OCI-LY3 (cell line): ENCODE measurements at regions not wholly inside any gene's neighbourhood (a gene's known extent, or its start where the extent isn't known, plus 50 kb on each side); places are given as distances from the start of the nearest gene placed in this dataset.

ENCODE experiments used
- CTCF ChIP-seq: fragments of 200-600, 300-600 bp; sonication (generic); IDR thresholded peaks from 2 replicates; pipeline ENCODE4 v1.5.1; 2014; ENCODE audit warnings: antibody characterized with exemption, low read length, low read depth
- EZH2phosphoT487 ChIP-seq: fragments of 200-600 bp; shearing (Covaris generic); IDR thresholded peaks from 2 replicates; pipeline ENCODE4 v1.6.1; 2018; ENCODE audit warnings: antibody characterized with exemption, mixed run types, low read depth

DNA sequence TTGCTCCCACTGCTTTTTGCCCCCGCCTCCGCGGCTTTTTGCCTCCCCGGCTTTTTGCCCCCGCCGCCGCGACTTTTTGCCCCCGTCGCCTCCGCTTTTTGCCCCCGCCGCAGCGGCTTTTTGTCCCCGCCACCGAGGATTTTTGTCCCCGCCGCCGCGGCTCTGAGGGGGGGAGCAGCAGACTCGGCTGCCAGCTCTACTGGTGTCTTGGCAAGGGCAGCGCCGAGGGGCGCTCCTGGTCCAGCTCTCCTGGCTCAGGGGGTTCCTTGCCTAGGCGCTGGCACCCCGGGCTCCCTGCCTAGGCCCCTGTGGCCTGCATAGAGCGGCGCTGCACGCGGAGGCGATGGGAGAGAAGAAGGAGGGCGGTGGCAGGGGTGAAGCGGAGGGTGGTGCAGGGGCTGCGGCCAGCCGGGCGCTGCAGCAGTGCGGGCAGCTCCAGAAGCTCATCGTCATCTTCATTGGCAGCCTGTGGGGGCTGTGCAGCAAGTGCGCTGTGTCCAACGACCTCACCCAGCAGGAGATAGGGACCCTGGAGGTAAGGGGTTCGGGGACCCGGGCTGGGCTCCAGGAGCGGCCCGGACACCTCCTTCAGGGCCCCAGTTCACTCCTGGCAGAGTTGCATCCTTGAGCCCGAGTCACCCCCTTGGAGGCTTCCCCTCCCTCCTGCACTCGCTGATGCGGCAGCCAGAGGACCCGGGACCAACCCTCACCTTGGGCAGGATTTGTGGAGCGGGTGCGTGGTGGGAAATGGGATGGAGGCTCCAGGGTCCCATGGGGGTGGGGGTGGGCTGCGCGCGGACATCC, 642.4 kb downstream of the GOLGA6L6 start:
- no peak for TF ChIP-seq EZH2phosphoT487
- TF ChIP-seq CTCF, result no peak
